Dermis blood vessel endothelial cell (primary cell): ENCODE measurements at regions not wholly inside any gene's neighbourhood (a gene's known extent, or its start where the extent isn't known, plus 50 kb on each side); places are given as distances from the start of the nearest gene placed in this dataset.

Experiments
- DNase-seq: peaks from one replicate; pipeline ENCODE4 v3.0.0; 2010

GRCh38 chr14:98943907-98944306, 328.1 kb downstream of the BCL11B start:
- no peak for DNase-seq

GRCh38 chr14:98944989-98945388, 327.0 kb downstream of the BCL11B start:
- DNase-seq = no peak

- DNase-seq = no peak
Measured at GRCh38 chr14:98945611-98946570, 326.1 kb downstream of the BCL11B start.

- DNase-seq = no peak
Measured at GRCh38 chr14:98946940-98947339, 325.1 kb downstream of the BCL11B start.

DNA sequence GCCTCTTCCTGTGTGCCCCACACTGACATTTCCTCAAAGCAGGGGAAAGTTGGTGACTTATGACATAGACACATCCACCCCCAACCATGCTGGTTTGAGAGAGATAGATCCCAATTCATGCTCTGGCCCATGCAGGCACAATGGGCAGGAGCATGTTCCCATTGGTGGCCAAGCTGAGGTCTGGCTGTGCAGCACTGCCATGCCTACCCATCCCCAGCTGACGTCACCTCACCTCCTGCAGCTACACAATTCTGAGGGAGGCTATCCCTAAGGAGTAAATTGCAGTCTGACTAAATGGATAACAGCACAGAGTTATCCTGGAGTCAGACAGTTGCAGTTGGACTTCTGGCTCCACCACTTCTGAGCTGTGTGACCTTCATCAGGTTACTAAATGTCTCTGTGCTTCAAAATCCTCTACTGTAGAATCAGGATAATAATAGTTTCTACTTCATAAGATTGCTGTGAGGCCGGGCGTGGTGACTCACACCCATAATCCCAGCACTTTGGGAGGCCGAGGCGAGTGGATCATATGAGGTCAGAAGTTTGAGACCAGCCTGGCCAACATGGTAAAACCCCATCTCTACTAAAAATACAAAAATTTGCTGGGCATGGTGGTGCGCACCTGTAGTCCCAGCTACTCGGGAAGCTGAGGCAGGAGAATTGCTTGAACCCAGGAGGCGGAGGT, 323.9 kb downstream of the BCL11B start:
- DNase-seq = no peak

DNA sequence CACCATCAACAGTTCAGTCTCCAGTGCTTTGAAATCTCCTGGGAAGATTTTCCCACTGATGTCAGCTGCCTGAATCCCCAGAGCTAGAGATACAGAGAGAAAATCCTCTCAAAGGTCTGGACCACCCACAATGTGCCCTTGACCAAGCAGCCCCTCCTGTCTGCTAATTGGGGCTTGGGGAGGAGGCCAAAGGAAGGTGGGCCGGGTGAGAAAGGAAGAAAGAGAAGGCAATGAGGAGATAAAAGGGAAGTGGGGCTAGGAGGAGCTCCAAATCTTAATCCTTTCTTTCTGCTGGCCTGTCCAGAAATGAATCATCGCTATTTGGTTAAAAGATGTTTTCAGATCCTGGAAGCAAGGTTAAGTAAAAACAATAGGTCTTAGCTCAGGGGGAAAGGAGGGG, 322.9 kb downstream of the BCL11B start:
- DNase-seq = no peak

- no peak for DNase-seq
Measured at GRCh38 chr14:98949481-98950135, 322.4 kb downstream of the BCL11B start.

DNA sequence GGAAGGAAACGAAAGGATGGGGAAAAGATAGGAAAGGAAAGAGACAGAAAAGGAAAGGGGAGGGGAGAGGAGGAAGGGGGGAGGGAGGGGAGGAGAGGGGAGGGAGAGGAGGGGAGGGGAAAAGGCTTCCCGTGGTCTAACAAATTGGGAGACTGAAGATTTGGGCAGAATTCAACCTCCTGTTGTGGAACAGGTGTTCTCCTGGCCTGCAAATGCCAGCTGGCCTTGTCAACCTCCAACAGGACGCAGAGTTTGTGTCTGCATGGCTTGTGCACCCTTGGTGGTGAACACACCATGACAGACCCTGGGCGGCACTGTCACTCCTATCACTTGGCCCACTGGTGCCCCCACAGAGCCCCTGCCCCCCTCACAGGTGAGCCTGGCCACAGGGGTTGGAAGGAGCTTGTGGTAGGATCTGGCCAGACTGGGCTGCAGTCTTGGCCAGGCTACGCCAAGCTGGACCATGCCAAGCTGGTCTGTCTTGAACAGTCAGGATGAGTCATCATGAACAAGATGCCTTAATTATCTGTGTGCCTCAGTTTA, 321.6 kb downstream of the BCL11B start:
- DNase-seq = no peak

DNA sequence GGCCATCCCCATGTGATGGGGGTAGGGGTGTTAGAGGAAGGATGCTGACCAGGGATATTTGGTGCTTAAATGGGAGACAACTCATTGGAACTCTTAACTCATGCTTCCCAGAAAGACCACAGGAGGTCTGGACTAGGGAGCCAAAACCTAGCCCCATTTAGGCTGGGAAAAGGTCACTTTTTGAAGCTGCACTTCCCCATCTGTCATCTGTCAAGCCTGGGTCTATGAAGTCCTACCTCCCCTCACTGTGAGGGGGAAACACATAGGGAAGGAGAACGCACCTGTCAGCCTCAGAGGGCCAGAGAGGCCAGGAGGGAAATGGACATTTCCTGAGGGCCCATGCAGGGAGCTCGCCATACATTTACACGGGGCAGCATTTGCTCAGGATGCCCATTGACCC, 321.0 kb downstream of the BCL11B start:
- DNase-seq = no peak

DNA sequence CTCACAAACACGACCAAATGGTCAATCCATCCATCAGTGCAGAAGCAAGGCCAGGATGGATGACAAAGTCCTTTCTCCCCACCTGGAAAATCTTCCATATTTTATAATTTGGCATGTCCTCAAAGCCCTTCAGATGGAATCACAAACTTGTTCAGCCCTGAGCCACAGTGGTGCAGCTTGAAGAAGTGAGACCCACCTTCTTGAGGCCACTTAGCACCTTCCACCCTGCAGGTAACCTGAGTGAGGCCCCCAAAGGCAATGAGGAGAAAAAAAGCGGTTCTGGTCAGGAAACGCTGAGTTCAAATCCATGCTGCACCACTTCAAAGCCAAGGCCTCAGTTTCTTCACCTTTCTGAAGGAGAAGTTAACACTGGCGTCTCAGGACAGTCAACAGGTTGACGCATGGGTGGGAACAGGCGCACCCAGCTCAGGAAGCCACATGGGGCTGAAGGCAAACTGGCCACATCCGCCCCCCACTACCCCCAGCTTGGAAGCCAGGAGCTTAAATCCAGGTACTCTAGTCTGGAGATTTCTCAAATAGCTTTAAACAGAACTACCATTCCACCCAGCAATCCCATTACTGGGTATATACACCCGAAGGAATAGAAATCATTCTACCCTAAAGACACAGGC, 320.4 kb downstream of the BCL11B start:
- DNase-seq = no peak

- DNase-seq = no peak
Measured at GRCh38 chr14:98952593-98953350, 319.2 kb downstream of the BCL11B start.

DNA sequence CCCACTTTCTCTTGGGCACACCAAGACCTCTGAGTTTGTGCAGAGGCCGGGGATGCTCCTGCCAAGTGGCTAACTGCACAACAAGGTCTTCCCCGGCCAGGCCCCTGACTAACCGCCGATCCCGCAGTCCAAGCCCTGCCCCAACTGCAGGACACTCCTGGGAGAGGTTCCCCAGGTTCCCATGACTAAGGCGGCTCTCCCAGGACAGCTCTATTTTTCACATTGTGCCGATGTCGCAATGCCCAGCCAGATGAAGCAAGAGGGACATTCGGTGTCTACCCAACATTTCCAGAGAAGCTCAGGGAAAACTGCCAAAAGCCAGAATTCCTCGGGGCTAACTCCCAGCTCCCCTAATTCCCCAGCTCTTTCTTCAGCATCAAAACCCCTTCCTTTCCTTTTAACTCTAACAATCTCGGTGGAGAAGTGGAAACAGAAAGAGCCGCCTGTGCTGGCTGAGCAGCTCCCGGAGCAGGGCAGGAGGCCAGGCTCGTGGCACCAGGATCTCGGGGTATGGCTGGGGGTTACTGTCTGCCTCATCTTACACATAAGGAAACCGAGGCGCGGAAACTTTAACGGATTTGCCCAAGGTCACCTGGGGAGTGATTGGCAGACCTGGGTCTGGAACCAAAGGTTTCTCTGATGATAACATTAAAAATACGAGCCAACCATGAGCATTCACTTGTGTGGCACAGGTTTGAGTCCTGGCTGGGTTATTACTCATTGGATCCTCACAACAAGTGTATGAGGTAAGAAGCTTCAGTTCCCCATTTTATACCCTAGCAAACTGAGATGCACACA, 318.2 kb downstream of the BCL11B start:
- DNase-seq = no peak

GRCh38 chr14:98954349-98955000, 317.5 kb downstream of the BCL11B start:
- DNase-seq = no peak

DNA sequence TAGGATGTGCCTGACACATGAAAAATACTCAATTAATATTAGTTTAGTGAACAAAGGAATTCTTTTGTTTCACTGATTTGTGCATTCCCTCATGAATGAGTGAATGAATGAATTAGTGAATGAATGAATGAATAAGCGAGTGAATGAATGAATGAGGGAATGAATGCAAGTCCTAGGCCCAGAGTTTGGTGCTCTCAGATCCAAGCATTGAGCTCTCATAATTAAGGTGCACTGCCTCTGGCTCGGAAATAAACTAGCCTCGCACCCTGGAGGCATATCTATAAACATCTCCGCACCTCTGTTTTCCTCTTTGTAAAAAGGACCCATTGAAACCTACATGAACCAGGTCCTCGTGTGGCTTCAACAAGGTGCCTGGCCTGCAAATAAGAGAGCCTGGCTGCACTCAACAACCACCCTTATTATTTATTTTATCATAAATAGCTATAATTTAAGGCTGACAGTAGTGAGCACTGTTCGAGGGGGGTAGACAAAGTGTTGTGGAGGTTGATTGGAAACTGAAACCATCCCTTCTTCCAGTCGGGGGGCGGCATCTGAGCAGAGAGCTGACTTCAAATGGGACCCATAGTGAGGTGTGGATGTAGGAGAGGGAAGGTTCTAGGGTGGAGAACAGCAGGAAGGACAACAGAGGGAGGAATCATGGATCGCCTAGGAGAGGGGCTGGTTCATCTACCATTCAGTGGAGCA, 316.8 kb downstream of the BCL11B start:
- DNase-seq = no peak

DNA sequence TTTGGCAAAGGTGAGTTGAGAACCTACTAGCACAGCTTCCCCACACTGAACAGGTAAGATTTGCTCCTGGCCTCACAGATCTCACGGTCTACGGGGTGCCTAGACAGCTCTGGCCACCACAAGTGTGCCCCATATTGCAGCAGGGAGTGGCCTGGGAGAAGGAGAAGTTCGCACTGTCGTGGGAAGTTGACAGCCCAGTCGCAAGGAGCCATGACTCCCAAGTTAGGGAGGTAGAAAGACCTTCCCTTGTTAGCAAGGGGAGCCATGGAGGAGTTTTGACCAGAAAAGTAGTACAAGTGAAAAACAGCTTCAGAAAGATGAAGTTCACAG, 316.3 kb downstream of the BCL11B start:
- DNase-seq = no peak

DNA sequence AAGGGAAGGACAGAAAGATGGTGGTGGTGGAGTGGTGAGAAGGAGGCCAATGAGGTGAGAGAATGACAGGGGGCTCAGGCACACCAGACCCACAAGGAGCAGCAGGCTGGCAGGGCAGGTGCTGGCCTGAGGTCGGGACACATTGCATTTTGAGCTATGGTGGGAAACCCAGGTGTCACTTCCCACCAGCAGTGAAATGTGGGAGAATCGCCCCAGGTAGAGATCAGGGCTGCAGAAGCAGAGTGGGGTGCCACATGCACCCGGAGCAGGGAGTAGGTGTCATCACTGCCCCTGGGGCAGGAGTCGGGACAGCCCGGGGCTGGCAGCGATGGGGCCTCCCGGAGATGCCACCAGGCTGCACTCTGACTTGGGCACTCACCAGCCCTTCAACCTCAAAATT, 315.8 kb downstream of the BCL11B start:
- DNase-seq = no peak

GRCh38 chr14:98956661-98957060, 315.3 kb downstream of the BCL11B start:
- no peak for DNase-seq

- no peak for DNase-seq
Measured at GRCh38 chr14:98957211-98958047, 314.6 kb downstream of the BCL11B start.

DNA sequence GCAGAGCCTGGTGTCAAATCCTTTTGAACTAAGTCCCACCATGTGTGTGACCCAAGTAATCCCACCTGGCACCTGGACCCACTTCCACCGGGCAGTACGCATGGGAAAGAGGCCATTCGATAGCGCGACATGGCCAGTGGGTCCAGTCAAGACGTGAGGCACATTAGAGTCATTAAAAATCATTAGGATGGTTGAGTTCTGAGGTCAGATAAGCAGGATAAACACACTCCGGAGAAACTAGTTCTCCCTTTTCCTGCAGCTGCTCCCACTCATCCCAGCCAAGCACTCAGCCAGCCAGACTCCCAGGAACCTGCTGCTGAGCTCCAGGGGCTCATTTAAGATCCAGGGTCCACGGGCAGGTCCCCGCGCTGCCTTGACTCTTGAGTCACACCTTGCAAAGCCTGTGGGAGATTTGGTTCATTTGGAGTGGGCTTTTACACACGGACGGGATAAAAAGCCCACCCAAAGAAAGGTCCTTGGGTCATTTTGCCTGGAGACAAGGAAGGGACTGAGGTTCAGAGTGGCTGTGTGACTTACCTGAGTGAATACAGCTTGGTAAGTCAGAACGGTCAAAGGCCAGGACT, 313.9 kb downstream of the BCL11B start:
- no peak for DNase-seq
